ENCODE measurements at regions not wholly inside any gene's neighbourhood (a gene's known extent, or its start where the extent isn't known, plus 50 kb on each side); places are given as distances from the start of the nearest gene placed in this dataset.
"Not testable (repeated sequence)": the region's sequence is repeated elsewhere in the genome, so short reads cannot be mapped to it uniquely, and the experiment has no call there.

GRCh38 chr5:33088176-33088575 is 352.6 kb upstream of the TARS1 start:
- Histone ChIP-seq H3K9me3 (no peaks in the 10 kb centered on the region), H3K27ac (no peak overlapping the region), H3K4me1 (no peaks in the 10 kb centered on the region), H3K4me3 (no peak overlapping the region), H3K27me3 (no peaks in the 10 kb centered on the region), H3K36me3 (no peaks in the 10 kb centered on the region)
- WGBS, 2 donors = 56 to 58% methylated on average over 2 of the region's 2 CpGs
- ATAC-seq (ENCODE audit: low FRiP score in 2 of 2) = no peak
- TF ChIP-seq EP300 (IDR thresholded peaks at IDR 0.05) = no peak
- DNase-seq = no peak

- Histone ChIP-seq H3K4me1 (no peaks in the 10 kb centered on the region), H3K9me3 (no peaks in the 10 kb centered on the region), H3K27me3 (no peaks in the 10 kb centered on the region), H3K4me3 (no peak overlapping the region), H3K36me3 (no peaks in the 10 kb centered on the region), H3K27ac (no peak overlapping the region)
- DNase-seq (no peak), ATAC-seq (ENCODE audit: low FRiP score in 2 of 2) (no peak)
- TF ChIP-seq POLR2AphosphoS5 (IDR thresholded peaks at IDR 0.05) = no peak
- TF ChIP-seq CTCF (IDR thresholded peaks at IDR 0.05) = no peak
- TF ChIP-seq EP300 (IDR thresholded peaks at IDR 0.05) = no peak
- TF ChIP-seq POLR2A (IDR thresholded peaks at IDR 0.05) = no peak
Measured at GRCh38 chr5:33091571-33092363, 349.0 kb upstream of the TARS1 start.

GRCh38 chr5:33092719-33093118 is 348.0 kb upstream of the TARS1 start:
- peak in 1 of 2 donors; percentile 46 for ATAC-seq (ENCODE audit: low FRiP score in 2 of 2)
- Histone ChIP-seq H3K27me3 (no peaks in the 10 kb centered on the region), H3K27ac (no peak overlapping the region), H3K36me3 (no peaks in the 10 kb centered on the region), H3K4me1 (no peaks in the 10 kb centered on the region), H3K9me3 (no peaks in the 10 kb centered on the region), H3K4me3 (no peak overlapping the region)
- no peak for DNase-seq
- no peak for TF ChIP-seq EP300 (IDR thresholded peaks at IDR 0.05)
- no peak for TF ChIP-seq POLR2AphosphoS5 (IDR thresholded peaks at IDR 0.05)
- TF ChIP-seq CTCF (IDR thresholded peaks at IDR 0.05) = no peak
- no peak for TF ChIP-seq POLR2A (IDR thresholded peaks at IDR 0.05)
- WGBS, 2 donors = 96 to 100% methylated on average over 2 to 3 of the region's 3 CpGs

GRCh38 chr5:33102551-33102950 is 338.2 kb upstream of the TARS1 start:
- 88 to 94% methylated on average over 7 of the region's 7 CpGs for WGBS, 2 donors
- TF ChIP-seq CTCF (IDR thresholded peaks at IDR 0.05) (no peak), POLR2AphosphoS5 (IDR thresholded peaks at IDR 0.05) (no peak), EP300 (IDR thresholded peaks at IDR 0.05) (no peak), POLR2A (IDR thresholded peaks at IDR 0.05) (no peak)
- H3K9me3 ChIP-seq = peaks cover 0 to 16% (median 8%) of the 10 kb centered on the region in 4 donors
- DNase-seq (no peak), ATAC-seq (ENCODE audit: low FRiP score in 2 of 2) (no peak)
- no peaks in the 10 kb centered on the region for H3K27me3 ChIP-seq
- H3K27ac ChIP-seq = no peak overlapping the region
- H3K4me1 ChIP-seq = no peaks in the 10 kb centered on the region
- H3K4me3 ChIP-seq = no peak overlapping the region
- H3K36me3 ChIP-seq = no peaks in the 10 kb centered on the region

GRCh38 chr5:33105521-33105941 is 335.2 kb upstream of the TARS1 start:
- Histone ChIP-seq H3K4me3 (no peak overlapping the region), H3K9me3 (peaks cover 0 to 26% (median 10%) of the 10 kb centered on the region in 4 donors), H3K27ac (no peak overlapping the region), H3K36me3 (no peaks in the 10 kb centered on the region), H3K27me3 (no peaks in the 10 kb centered on the region), H3K4me1 (no peaks in the 10 kb centered on the region)
- 77 to 80% methylated on average over 1 of the region's 1 CpG for WGBS, 2 donors
- DNase-seq = no peak
- ATAC-seq (ENCODE audit: low FRiP score in 2 of 2) = no peak
- TF ChIP-seq POLR2A (IDR thresholded peaks at IDR 0.05) = no peak
- no peak for TF ChIP-seq POLR2AphosphoS5 (IDR thresholded peaks at IDR 0.05)
- no peak for TF ChIP-seq EP300 (IDR thresholded peaks at IDR 0.05)
- TF ChIP-seq CTCF (IDR thresholded peaks at IDR 0.05) = no peak

GRCh38 chr5:33110496-33110895 is 330.3 kb upstream of the TARS1 start:
- H3K27ac ChIP-seq; H3K9me3 ChIP-seq; DNase-seq; ATAC-seq (ENCODE audit: low FRiP score in 2 of 2); H3K36me3 ChIP-seq; H3K27me3 ChIP-seq; H3K4me3 ChIP-seq; H3K4me1 ChIP-seq: not testable (repeated sequence)
- 64 to 68% methylated on average over 2 of the region's 2 CpGs for WGBS, 2 donors
